ENCODE measurements at regions not wholly inside any gene's neighbourhood (a gene's known extent, or its start where the extent isn't known, plus 50 kb on each side); places are given as distances from the start of the nearest gene placed in this dataset.

DNA sequence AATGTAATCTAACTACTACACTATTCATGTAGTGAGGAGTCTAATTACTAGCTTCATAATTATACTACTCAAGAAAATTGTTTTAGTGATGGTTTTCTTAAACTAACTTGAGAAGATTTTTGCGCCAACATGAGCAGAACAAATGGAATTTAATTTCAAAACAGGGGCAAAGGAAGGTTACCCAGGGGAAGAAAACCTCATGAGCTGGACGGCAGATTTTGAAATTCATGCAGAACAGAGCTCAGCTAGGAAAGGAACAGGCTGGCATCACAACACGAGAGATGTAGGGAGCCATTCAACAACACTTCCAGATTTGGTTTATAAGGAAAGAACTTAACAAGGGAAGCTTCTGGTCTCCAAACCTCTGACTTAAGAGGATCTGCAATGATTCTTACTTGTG is 235.3 kb upstream of the PRKCQ start:
- Histone ChIP-seq H3F3A (ENCODE audit: low read depth) (no peaks in the 10 kb centered on the region), H3K9me3 (ENCODE audit: insufficient read depth, low read depth, low read length) (no peaks in the 10 kb centered on the region), H3K4me1 (ENCODE audit: insufficient read depth, low read length, poor library complexity, severe bottlenecking) (no peaks in the 10 kb centered on the region), H3K79me2 (ENCODE audit: insufficient read depth, low read length) (no peaks in the 10 kb centered on the region), H3K4me3 (ENCODE audit: low read length, poor library complexity, severe bottlenecking) (no peak overlapping the region), H3K9ac (ENCODE audit: low read depth, low read length, poor library complexity, severe bottlenecking) (no peak overlapping the region), H3K27me3 (ENCODE audit: insufficient read depth, low read length, poor library complexity, severe bottlenecking) (peaks cover 5% of the 10 kb centered on the region), H3K36me3 (ENCODE audit: insufficient read depth, low read length) (no peaks in the 10 kb centered on the region), H4K20me1 (ENCODE audit: insufficient read depth, low read length, poor library complexity, severe bottlenecking) (no peaks in the 10 kb centered on the region), H3K4me2 (ENCODE audit: low read depth, low read length, poor library complexity, severe bottlenecking) (no peak overlapping the region), H3K9me2 (replicated peaks; ENCODE audit: low read depth, low read length) (no peaks in the 10 kb centered on the region), H2AFZ (ENCODE audit: low read length) (no peak overlapping the region)
- TF ChIP-seq, protein P1, sequence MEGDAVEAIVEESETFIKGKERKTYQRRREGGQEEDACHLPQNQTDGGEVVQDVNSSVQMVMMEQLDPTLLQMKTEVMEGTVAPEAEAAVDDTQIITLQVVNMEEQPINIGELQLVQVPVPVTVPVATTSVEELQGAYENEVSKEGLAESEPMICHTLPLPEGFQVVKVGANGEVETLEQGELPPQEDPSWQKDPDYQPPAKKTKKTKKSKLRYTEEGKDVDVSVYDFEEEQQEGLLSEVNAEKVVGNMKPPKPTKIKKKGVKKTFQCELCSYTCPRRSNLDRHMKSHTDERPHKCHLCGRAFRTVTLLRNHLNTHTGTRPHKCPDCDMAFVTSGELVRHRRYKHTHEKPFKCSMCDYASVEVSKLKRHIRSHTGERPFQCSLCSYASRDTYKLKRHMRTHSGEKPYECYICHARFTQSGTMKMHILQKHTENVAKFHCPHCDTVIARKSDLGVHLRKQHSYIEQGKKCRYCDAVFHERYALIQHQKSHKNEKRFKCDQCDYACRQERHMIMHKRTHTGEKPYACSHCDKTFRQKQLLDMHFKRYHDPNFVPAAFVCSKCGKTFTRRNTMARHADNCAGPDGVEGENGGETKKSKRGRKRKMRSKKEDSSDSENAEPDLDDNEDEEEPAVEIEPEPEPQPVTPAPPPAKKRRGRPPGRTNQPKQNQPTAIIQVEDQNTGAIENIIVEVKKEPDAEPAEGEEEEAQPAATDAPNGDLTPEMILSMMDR (conservative IDR thresholded peaks at IDR 0.05; ENCODE audit: low read length), result no peak
- TF ChIP-seq EZH2phosphoT487 (IDR thresholded peaks at IDR 0.05; ENCODE audit: borderline replicate concordance), result no peak

GRCh38 chr10:6813856-6814255 is 233.8 kb upstream of the PRKCQ start:
- Histone ChIP-seq H3F3A (ENCODE audit: low read depth) (no peaks in the 10 kb centered on the region), H3K9me2 (replicated peaks; ENCODE audit: low read depth, low read length) (no peaks in the 10 kb centered on the region), H4K20me1 (ENCODE audit: insufficient read depth, low read length, poor library complexity, severe bottlenecking) (no peaks in the 10 kb centered on the region), H3K79me2 (ENCODE audit: insufficient read depth, low read length) (no peaks in the 10 kb centered on the region), H3K9me3 (ENCODE audit: insufficient read depth, low read depth, low read length) (no peaks in the 10 kb centered on the region), H2AFZ (ENCODE audit: low read length) (no peak overlapping the region), H3K36me3 (ENCODE audit: insufficient read depth, low read length) (no peaks in the 10 kb centered on the region), H3K4me2 (ENCODE audit: low read depth, low read length, poor library complexity, severe bottlenecking) (no peak overlapping the region), H3K4me1 (ENCODE audit: insufficient read depth, low read length, poor library complexity, severe bottlenecking) (no peaks in the 10 kb centered on the region), H3K27me3 (ENCODE audit: insufficient read depth, low read length, poor library complexity, severe bottlenecking) (peaks cover 5% of the 10 kb centered on the region), H3K4me3 (ENCODE audit: low read length, poor library complexity, severe bottlenecking) (no peak overlapping the region), H3K9ac (ENCODE audit: low read depth, low read length, poor library complexity, severe bottlenecking) (no peak overlapping the region)
- TF ChIP-seq EZH2phosphoT487 (IDR thresholded peaks at IDR 0.05; ENCODE audit: borderline replicate concordance), result no peak
- TF ChIP-seq, protein P1 (conservative IDR thresholded peaks at IDR 0.05; ENCODE audit: low read length), result no peak

- Histone ChIP-seq H4K20me1 (ENCODE audit: insufficient read depth, low read length, poor library complexity, severe bottlenecking) (no peaks in the 10 kb centered on the region), H3K4me3 (ENCODE audit: low read length, poor library complexity, severe bottlenecking) (no peak overlapping the region), H3K79me2 (ENCODE audit: insufficient read depth, low read length) (no peaks in the 10 kb centered on the region), H3K4me1 (ENCODE audit: insufficient read depth, low read length, poor library complexity, severe bottlenecking) (no peaks in the 10 kb centered on the region), H3K36me3 (ENCODE audit: insufficient read depth, low read length) (no peaks in the 10 kb centered on the region), H3K9me3 (ENCODE audit: insufficient read depth, low read depth, low read length) (no peaks in the 10 kb centered on the region), H3K9me2 (replicated peaks; ENCODE audit: low read depth, low read length) (no peaks in the 10 kb centered on the region), H3K4me2 (ENCODE audit: low read depth, low read length, poor library complexity, severe bottlenecking) (no peak overlapping the region), H3K27me3 (ENCODE audit: insufficient read depth, low read length, poor library complexity, severe bottlenecking) (peaks cover 5% of the 10 kb centered on the region), H2AFZ (ENCODE audit: low read length) (no peak overlapping the region), H3F3A (ENCODE audit: low read depth) (no peaks in the 10 kb centered on the region), H3K9ac (ENCODE audit: low read depth, low read length, poor library complexity, severe bottlenecking) (no peak overlapping the region)
- TF ChIP-seq, protein P1 (conservative IDR thresholded peaks at IDR 0.05; ENCODE audit: low read length), result no peak
- no peak for TF ChIP-seq EZH2phosphoT487 (IDR thresholded peaks at IDR 0.05; ENCODE audit: borderline replicate concordance)
These were observed 233.2 kb upstream of the PRKCQ start for GRCh38 chr10:6813306-6813705.

Data from Loucy (cell line).